OCI-LY7 (cell line): ENCODE measurements at regions not wholly inside any gene's neighbourhood (a gene's known extent, or its start where the extent isn't known, plus 50 kb on each side); places are given as distances from the start of the nearest gene placed in this dataset.

Experiments
- BruUV-seq: library from RNA; stranded (reverse); fragments of 400-500 nt; replicated peaks from 2 replicates; lab custom pipeline; 2021; lab: Mats Ljungman, UMichigan
- CTCF ChIA-PET: fragments of 300-600 bp; sonication (Branson Sonifier 250); formaldehyde crosslinking; loops from one replicate; lab custom pipeline; 2022; ENCODE audit warnings: antibody characterized with exemption; ENCODE audit not compliant: unreplicated experiment; lab: Charles Lee
- POLR2A ChIA-PET: fragments of 300-600 bp; sonication (Branson Sonifier 250); formaldehyde crosslinking; loops from one replicate; lab custom pipeline; 2022; ENCODE audit warnings: antibody characterized with exemption; lab: Charles Lee
- DNase-seq: peaks from one replicate; pipeline ENCODE4 v3.0.0-alpha.2; 2015; ENCODE audit warnings: low spot score
- H2AFZ ChIP-seq: fragments of 200-600 bp; sonication (generic), shearing (Covaris generic); 2 replicates; pipeline ENCODE4 v1.6.1; 2014; ENCODE audit warnings: mild to moderate bottlenecking, antibody characterized with exemption, low read length, moderate library complexity
- H3K27ac ChIP-seq: fragments of 200-600 bp; sonication (generic); 2 replicates; pipeline ENCODE4 v1.5.1; 2014; ENCODE audit warnings: mixed run types, low read depth, mild to moderate bottlenecking, moderate library complexity, low read length, inconsistent platforms; ENCODE audit not compliant: poor library complexity, severe bottlenecking
- H3K36me3 ChIP-seq: fragments of 200-600 bp; sonication (generic); 2 replicates; pipeline ENCODE4 v1.6.1; 2014; ENCODE audit warnings: mild to moderate bottlenecking, antibody characterized with exemption, low read length, moderate library complexity, mixed read lengths; ENCODE audit not compliant: insufficient read depth
- H3K4me1 ChIP-seq: fragments of 200-600 bp; sonication (generic); 2 replicates; pipeline ENCODE4 v1.5.1; 2014; ENCODE audit warnings: mild to moderate bottlenecking, low read length; ENCODE audit not compliant: insufficient read depth, poor library complexity, severe bottlenecking
- H3K4me2 ChIP-seq: fragments of 200-600 bp; sonication (generic); 2 replicates; pipeline ENCODE4 v1.6.1; 2014; ENCODE audit warnings: mild to moderate bottlenecking, low read length
- H3K4me3 ChIP-seq: fragments of 200-600 bp; sonication (generic); 2 replicates; pipeline ENCODE4 v1.5.1; 2014; ENCODE audit warnings: mild to moderate bottlenecking, low read depth, low read length; ENCODE audit not compliant: poor library complexity, severe bottlenecking
- H3K79me2 ChIP-seq: fragments of 200-600 bp; sonication (generic); 2 replicates; pipeline ENCODE4 v1.6.1; 2016; ENCODE audit warnings: low read depth, mild to moderate bottlenecking, low read length, moderate library complexity, mixed read lengths; ENCODE audit not compliant: insufficient read depth
- H3K9me2 ChIP-seq: fragments of 200-600 bp; sonication (generic); 2 replicates; pipeline ENCODE4 v1.6.1; 2016; ENCODE audit warnings: mild to moderate bottlenecking, low read length, mixed read lengths; ENCODE audit not compliant: insufficient read depth
- H3K9me3 ChIP-seq: fragments of 200-600 bp; sonication (generic); 2 replicates; pipeline ENCODE4 v1.6.1; 2014; ENCODE audit warnings: mild to moderate bottlenecking, mixed run types, low read length, mixed read lengths
- H4K20me1 ChIP-seq: fragments of 200-600 bp; sonication (generic); 2 replicates; pipeline ENCODE4 v1.6.1; 2014; ENCODE audit warnings: mild to moderate bottlenecking, antibody characterized with exemption, low read length, moderate library complexity, mixed read lengths; ENCODE audit not compliant: insufficient read depth
- CTCF ChIP-seq: fragments of 200-600 bp; sonication (generic); conservative IDR thresholded peaks from 2 replicates; pipeline ENCODE4 v1.5.1; 2014; ENCODE audit warnings: mild to moderate bottlenecking, antibody characterized with exemption, low read length, moderate library complexity, mixed read lengths
- EZH2phosphoT487 ChIP-seq: fragments of 200-600 bp; sonication (generic); IDR thresholded peaks from 2 replicates; pipeline ENCODE4 v1.6.1; 2018; ENCODE audit warnings: low read depth, borderline replicate concordance, mild to moderate bottlenecking, mixed run types, antibody characterized with exemption, low read length, moderate library complexity, mixed read lengths
- intact Hi-C: fragments of 100-400 bp; cut with micrococcal nuclease; formaldehyde crosslinking; loops from one replicate; pipeline ENCODE4 v1.10.0; 2022; ENCODE audit not compliant: unreplicated experiment

GRCh38 chr1:116256286-116256649 lies 116.8 kb upstream of the ATP1A1 start:
- ChIA-PET POLR2A (interaction anchor here (0.6 to 2.5 kb wide), 11 partner anchors 12 to 160 kb away, joined by 3 to 11 read pairs (median 4); no protein-coding TSS in a partner anchor), CTCF (interaction anchor here (0.6 kb wide), 1 partner anchor 30 kb away, joined by 3 read pairs; no protein-coding TSS in a partner anchor)
- Histone ChIP-seq H2AFZ (peak overlapping the region; percentile 0; the same call in 1 of the 2 replicates), H3K9me3 (peaks cover 8% of the 10 kb centered on the region; the same call in 1 of the 2 replicates), H3K4me3 (peak overlapping the region; percentile 24), H3K4me2 (peak overlapping the region; percentile 67), H3K36me3 (no peaks in the 10 kb centered on the region), H4K20me1 (no peaks in the 10 kb centered on the region), H3K9me2 (no peaks in the 10 kb centered on the region), H3K4me1 (peaks cover 84% of the 10 kb centered on the region), H3K27ac (peak overlapping the region; percentile 93), H3K79me2 (no peaks in the 10 kb centered on the region)
- TF ChIP-seq EZH2phosphoT487 (no peak), CTCF (no peak)
- intact Hi-C loops = loop anchor here (2.0 kb wide), 1 partner anchor 29 kb away; no protein-coding TSS in a partner anchor
- no peak for DNase-seq
- BruUV-seq = no TSS peak

- H2AFZ ChIP-seq = peak overlapping the region; percentile 0; the same call in 1 of the 2 replicates
- H4K20me1 ChIP-seq = no peaks in the 10 kb centered on the region
- H3K4me3 ChIP-seq = peak overlapping the region; percentile 24
- no peak for TF ChIP-seq EZH2phosphoT487
- no peak for TF ChIP-seq CTCF
- no peaks in the 10 kb centered on the region for H3K79me2 ChIP-seq
- H3K4me2 ChIP-seq = peak overlapping the region; percentile 67
- no peak for DNase-seq
- no TSS peak for BruUV-seq
- CTCF ChIA-PET = no interaction called here
- POLR2A ChIA-PET = interaction anchor here (0.5 to 2.5 kb wide), 8 partner anchors 25 to 264 kb away, joined by 3 to 11 read pairs (median 4); no protein-coding TSS in a partner anchor
- peak overlapping the region; percentile 93 for H3K27ac ChIP-seq
- peaks cover 4% of the 10 kb centered on the region; the same call in 1 of the 2 replicates for H3K9me3 ChIP-seq
- no peaks in the 10 kb centered on the region for H3K9me2 ChIP-seq
- no peaks in the 10 kb centered on the region for H3K36me3 ChIP-seq
- H3K4me1 ChIP-seq = peaks cover 86% of the 10 kb centered on the region
- intact Hi-C loops = loop anchor here (1.0 to 2.0 kb wide), 3 partner anchors 30 to 117 kb away; no protein-coding TSS in a partner anchor
Observed at GRCh38 chr1:116256875-116257274, 116.2 kb upstream of the ATP1A1 start.

GRCh38 chr1:116257341-116257767 lies 115.7 kb upstream of the ATP1A1 start:
- Histone ChIP-seq H3K36me3 (no peaks in the 10 kb centered on the region), H4K20me1 (no peaks in the 10 kb centered on the region), H2AFZ (peak overlapping the region; percentile 46; the same call in 1 of the 2 replicates), H3K9me2 (no peaks in the 10 kb centered on the region), H3K4me1 (peaks cover 90% of the 10 kb centered on the region), H3K4me3 (peak overlapping the region; percentile 24), H3K4me2 (peak overlapping the region; percentile 67), H3K9me3 (no peaks in the 10 kb centered on the region), H3K27ac (peak overlapping the region; percentile 93), H3K79me2 (no peaks in the 10 kb centered on the region)
- POLR2A ChIA-PET = interaction anchor here (0.5 to 2.3 kb wide), 7 partner anchors 10 to 263 kb away, joined by 3 to 11 read pairs (median 3); no protein-coding TSS in a partner anchor
- no TSS peak for BruUV-seq
- TF ChIP-seq EZH2phosphoT487 = no peak
- no peak for TF ChIP-seq CTCF
- intact Hi-C loops = loop anchor here (1.0 to 2.0 kb wide), 3 partner anchors 31 to 117 kb away; no protein-coding TSS in a partner anchor
- CTCF ChIA-PET = no interaction called here
- peak; percentile 97 for DNase-seq
